Epithelial cell of esophagus (primary cell): ENCODE measurements at regions not wholly inside any gene's neighbourhood (a gene's known extent, or its start where the extent isn't known, plus 50 kb on each side); places are given as distances from the start of the nearest gene placed in this dataset.
A peak's percentile ranks its signal among the peaks of the same experiment; 100 is the strongest.

Experiments used
- DNase-seq: peaks from one replicate; pipeline ENCODE4 v3.0.0; 2010; ENCODE audit warnings: low read depth
- H3K4me3 ChIP-seq: 2 replicates; pipeline ENCODE4 v1.5.1; 2011; ENCODE audit warnings: mild to moderate bottlenecking, low read length, control low read depth
- TF ChIP-seq, protein P1 (sequence below): IDR thresholded peaks from 2 replicates; pipeline ENCODE4 v1.5.1; 2011; ENCODE audit warnings: low read depth, mild to moderate bottlenecking, low read length, control low read depth, inconsistent platforms; ENCODE audit not compliant: insufficient read depth; ENCODE audit errors: missing control alignments

DNA sequence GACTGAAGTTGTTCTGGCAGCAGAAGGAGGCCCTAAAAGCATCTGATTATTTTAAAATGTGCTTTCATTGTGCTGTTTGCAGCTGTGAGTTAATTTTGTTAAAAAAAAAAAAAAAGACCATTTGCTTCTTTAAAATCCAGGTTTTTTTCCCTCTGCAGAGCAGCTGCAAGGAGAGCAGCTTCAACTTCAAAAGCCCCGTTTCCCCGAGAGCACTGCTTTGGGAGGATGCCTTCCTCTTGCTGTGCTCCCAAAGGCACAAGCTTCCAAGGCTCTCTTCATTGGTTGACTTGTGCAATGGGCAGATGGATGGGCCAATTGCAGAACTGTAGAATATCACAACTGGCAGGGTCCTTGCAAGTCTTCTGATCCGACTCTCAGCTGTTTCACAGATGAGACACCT is 459.2 kb upstream of the PKN2 start:
- DNase-seq = no peak
- H3K4me3 ChIP-seq = no peak overlapping the region
- TF ChIP-seq, protein P1, sequence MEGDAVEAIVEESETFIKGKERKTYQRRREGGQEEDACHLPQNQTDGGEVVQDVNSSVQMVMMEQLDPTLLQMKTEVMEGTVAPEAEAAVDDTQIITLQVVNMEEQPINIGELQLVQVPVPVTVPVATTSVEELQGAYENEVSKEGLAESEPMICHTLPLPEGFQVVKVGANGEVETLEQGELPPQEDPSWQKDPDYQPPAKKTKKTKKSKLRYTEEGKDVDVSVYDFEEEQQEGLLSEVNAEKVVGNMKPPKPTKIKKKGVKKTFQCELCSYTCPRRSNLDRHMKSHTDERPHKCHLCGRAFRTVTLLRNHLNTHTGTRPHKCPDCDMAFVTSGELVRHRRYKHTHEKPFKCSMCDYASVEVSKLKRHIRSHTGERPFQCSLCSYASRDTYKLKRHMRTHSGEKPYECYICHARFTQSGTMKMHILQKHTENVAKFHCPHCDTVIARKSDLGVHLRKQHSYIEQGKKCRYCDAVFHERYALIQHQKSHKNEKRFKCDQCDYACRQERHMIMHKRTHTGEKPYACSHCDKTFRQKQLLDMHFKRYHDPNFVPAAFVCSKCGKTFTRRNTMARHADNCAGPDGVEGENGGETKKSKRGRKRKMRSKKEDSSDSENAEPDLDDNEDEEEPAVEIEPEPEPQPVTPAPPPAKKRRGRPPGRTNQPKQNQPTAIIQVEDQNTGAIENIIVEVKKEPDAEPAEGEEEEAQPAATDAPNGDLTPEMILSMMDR = no peak

DNA sequence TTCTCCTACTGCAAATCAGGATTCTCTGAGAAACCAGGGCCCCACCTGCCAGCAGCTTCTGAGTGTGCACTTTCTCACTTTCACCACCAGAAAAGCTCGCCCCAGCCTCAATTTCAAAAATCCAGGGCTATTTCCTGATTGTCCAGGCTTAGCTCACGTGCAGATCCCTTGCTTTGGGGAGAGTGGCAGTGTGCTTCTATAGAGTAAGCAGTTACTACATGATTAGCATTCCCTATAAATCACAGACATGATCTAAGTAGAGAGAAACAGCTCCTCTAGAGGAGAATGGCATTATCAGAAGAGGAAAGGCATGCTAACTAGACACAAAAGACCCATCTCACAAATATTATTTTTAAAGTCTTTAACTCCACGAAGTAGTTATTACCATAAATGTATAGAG is 456.0 kb upstream of the PKN2 start:
- H3K4me3 ChIP-seq = no peak overlapping the region
- no peak for DNase-seq
- TF ChIP-seq, protein P1 = peak; percentile 11

DNA sequence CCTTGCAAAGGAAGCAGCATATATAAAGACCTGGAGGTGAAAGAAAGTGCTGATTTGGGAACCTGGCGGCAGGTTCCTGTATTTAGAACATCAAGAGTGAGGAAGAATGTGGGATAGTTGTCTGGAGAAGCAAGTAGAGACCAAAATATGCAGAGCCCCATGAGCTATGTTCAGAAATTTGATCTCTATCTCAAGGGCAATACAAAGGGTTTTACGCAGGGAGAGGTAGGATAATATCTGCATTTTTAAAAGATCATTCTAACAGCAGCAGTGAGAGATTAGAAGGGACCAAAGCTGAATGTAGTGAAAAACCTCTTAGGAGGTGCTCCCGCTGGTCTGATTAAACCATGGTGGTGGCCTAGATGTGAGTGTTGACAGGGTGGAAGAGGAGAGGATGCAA is 453.9 kb upstream of the PKN2 start:
- TF ChIP-seq, protein P1 = no peak
- DNase-seq = no peak
- no peak overlapping the region for H3K4me3 ChIP-seq

DNA sequence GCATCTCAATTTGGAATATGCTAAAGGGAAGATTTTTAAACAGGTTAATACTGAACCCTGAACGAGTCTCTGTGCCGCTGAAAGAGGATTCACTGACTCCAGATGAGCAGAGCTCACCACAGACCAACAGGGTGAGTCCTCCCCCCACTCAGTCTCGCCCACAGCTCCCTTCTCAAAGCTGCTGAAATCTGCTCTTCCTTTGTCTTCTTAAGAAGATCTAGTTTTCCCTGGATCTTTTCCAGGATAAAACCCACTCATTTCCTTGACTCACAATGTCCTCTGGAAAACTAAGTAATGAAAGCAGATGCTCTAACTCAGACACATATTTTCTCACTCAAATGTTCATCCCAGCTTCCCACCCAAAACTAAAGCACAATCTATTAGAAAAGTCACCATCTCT is 447.0 kb upstream of the PKN2 start:
- no peak overlapping the region for H3K4me3 ChIP-seq
- TF ChIP-seq, protein P1 = no peak
- DNase-seq = no peak

DNA sequence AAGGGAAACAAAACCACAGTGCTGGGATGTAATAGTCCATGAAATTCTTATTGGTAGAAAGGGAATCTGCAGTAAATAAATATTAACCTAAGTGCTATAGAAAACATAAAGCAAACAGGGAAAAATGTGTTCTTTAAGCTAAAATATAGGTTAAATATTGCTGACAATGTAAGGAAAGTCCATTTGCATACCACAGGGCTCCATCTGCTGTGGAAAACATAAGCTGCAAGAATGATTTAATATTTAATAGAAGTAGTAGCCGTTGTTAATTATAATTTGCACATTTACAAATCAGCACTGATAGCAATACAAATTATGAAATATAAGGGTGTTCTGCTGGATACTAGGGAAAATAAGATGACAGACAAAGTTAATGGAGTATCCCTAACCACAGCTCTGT is 444.9 kb upstream of the PKN2 start:
- DNase-seq = no peak
- TF ChIP-seq, protein P1 = peak; percentile 30

DNA sequence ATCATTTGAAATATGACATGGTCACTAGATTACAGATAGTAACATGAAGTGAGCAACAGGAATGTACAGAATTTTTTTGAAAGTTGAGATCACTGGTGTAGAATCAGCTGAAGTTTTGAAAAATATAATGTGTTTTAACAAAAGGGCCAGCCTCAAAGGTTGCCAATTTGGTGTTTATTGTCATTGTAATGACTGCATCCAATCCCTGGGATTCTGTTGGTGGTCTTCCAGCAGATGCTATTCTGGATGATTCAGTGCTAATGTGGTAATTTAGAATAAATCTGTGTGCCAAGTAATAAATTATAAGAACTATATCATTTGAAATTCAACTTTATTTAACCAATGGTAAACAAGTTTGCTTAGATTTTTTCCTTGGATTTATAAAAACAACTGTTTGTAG is 436.4 kb upstream of the PKN2 start:
- no peak overlapping the region for H3K4me3 ChIP-seq
- TF ChIP-seq, protein P1 = no peak
- DNase-seq = no peak

More for the DNA sequence above, 444.9 kb upstream of the PKN2 start:
- H3K4me3 ChIP-seq = no peak overlapping the region

DNA sequence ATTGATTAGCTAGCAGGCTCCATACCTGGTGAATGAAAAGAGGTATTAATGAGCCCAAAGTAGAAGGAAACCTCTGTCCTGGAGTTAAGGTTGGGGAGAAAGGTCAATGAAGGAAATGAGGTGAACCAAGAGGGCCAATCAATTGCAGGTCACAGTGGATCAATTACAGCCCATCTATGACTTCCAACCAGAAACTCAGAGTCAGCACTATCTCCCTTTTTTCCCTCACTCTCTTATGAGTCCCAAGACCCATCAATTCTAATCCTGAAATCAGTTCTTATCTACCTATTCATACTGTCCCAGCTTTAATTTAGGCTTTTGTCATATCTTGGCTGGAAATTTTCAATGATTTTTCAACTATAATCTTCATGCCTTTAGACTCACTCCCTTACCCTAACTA is 433.2 kb upstream of the PKN2 start:
- no peak for DNase-seq
- no peak overlapping the region for H3K4me3 ChIP-seq
- TF ChIP-seq, protein P1 = no peak
